Fibroblast of gingiva (primary cell): ENCODE measurements at regions not wholly inside any gene's neighbourhood (a gene's known extent, or its start where the extent isn't known, plus 50 kb on each side); places are given as distances from the start of the nearest gene placed in this dataset.

ENCODE experiments used
- DNase-seq: peaks from one replicate; pipeline ENCODE4 v3.0.0-alpha.2; 2011; ENCODE audit warnings: low read depth

DNA sequence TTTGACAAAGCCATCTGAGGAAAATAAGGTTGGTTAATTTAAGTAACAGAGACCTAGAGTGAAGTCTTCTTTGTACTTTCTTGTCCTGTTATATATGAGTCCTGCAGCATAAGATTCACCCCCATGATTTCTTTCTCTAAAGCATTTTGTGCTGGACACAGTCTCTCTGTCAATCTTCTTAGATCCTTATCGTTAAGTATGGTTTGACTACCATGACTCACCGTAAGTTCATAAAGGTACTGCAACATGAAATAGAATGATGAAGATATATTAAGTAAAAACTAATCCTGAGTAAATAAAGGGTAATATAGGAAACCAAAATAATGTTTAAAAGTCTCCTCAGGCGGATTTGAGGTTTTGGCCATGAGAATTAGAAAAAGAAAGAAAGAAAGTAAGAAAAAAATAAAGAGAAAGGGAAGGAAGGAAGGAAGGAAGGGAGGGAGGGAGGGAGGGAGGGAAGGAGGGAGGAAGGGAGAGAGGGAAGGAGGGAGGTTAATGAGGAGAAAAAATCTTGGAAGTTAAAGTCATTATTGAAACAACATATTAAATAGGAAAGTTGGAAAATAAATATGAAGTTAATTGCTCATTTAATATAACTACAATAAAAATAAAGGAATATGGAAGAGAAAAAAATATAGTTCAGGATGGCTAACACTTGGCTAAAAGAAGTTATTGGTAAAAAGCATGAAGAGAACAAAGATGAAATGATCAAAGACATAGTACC, 980.3 kb upstream of the CDH2 start:
- no peak for DNase-seq

DNA sequence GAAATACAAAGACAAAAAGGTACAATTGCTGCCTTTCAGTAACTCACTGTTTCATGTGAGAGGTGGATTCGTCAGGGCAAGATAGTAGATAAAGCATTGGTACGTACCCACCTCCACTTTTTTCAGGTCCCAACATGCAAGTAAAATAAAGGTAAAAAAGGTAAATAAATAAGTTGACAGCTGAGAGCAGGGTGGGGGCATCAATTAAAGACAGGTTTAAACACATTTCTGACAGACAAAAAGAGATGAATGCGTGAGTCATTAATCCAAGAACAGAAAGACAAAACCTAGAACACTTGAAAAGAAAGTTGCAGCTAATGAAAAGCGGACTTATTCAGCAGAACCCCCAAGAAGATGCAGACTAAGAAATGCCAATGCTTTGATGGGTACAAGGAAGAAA, 979.6 kb upstream of the CDH2 start:
- no peak for DNase-seq

DNA sequence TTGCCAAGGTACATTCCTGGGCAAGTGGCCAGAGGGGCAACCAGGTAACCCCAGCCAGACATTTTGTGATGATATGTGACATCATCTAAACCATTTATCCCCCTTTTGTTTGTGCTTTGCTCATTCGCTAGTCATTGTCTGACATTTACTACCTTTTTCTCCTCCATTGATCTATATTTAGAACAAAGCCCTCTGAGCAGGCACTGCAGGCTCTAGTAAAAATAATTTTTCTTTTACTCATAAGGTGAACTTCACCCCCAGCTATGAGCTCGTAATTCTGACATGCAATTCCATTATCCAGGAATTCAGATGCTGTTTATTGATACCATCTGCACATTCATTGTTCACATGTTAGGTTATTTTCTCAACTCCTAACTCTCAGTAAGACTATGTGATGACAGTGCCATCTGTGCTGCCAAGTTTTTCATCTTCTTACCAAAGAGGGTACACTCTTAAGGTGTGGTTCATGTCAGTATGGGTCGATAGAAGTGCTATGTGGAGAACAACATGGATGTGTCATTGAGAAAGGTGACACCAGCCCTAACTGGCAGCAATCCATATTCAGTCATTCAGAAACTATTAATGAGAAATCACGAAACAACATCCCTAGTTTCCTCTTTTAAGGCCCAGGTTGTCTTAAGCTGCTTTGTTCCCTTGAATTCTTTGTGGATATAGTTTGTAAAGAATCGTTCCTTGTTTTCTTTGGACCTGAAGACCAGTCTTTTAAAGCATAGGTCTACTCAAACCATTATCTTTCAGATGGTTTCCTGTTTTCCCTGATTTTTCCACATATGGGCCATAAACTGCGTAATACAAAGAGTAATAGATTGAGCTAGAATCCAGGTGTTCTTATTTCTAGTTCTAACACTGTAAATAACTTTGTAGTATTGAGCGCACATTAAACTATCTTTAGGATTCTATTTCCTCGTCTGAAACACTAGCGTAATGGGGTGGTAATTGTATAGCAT, 978.1 kb upstream of the CDH2 start:
- DNase-seq = peak; percentile 72

DNA sequence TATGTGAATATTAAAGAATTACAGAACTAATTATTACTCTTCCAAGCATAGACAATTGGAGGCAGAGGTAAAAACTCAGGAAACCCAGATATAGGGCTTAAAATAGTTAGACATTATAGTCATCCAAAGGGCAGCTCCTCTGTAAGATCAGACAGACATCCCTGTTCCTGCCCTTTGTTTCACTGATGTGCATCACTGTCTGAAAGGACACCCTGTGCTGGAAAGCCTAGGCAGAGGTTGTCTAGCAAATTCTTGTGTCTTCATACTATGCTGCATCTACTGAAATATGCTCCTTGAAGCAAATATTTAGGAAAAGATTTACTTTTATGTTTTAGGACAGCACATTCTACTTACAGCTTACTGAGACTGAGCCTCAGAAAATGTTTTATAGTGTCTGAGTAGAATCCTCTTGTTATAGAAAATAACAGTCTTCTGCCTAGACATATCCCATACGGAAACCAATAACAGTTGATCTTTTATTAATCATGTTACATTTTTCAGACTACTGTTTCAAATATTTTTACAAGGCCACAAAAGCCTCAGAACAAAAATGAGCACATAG, 977.3 kb upstream of the CDH2 start:
- peak; percentile 22 for DNase-seq

DNA sequence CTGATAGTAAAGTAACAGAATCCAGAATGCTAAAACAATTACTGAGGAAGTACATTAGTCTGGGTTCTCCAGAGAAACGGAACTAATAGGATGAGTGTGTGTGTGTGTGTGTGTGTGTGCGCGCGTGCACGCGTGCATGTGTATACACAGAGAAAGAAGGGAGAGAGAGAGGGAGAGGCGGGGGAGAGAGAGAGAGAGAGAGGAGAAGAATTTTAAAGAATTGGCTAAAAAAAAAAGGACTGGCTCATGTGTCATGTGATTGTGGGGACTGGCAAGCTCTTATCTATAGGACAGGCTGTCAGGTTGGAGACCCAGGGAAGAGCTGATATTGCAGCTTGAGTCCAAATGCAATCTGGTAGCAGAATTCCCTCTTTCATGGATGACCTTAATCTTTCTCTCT, 976.2 kb upstream of the CDH2 start:
- no peak for DNase-seq

DNA sequence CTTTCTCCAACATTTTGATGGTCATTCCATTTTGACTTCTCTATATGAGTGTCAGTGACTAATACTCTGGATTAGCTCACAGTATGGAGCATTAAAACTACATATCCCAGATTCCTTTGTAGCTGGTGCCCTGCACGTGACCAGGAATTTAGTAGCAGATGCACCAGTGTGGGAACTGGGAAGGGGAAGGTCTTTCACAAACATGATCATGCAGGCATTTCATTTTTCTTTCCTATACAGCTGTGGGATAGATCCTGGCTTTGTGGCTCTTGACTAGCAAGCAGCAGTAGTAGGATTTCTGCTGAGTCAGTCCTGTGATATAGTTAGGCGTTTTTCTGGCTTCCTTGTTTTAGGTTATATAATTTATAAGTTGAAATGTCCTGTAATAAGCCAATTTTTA, 971.0 kb upstream of the CDH2 start:
- peak; percentile 58 for DNase-seq

DNA sequence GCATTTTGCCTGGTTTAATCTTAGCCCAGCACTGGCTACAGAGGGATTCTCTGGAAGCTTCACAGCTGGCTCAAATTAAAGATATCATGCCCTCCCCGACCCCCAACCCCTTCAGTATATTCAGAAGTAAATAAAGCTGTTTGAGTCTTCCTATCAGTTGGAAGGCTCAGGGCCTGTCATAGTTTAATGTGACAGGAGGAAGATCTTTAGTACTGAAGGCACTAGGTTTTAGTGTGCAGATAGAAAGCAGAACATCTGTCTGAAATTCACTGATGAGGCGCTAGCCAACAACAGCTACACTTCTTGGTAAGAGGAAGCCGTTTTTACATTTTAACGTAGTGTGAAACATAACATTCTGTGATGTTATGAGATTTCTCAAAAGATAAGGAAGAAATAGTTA, 969.1 kb upstream of the CDH2 start:
- DNase-seq = no peak

DNA sequence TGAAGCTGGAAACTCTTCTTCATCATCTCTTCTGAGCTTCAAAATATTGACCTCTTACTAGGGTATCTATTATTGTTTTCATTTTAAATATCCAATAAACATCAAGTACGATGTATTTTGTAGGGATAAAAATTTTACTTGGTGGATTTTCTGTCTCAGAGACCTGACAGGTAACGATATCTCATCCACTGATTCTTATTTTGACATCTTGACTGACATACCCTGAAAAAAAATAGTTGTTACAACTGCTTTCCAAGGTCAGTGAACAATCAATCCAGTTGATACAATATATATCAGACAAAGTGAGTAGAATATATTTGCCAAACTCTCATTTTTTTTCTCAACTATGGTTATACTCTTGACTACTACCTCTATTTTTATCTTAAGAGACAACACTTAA, 963.7 kb upstream of the CDH2 start:
- DNase-seq = no peak

DNA sequence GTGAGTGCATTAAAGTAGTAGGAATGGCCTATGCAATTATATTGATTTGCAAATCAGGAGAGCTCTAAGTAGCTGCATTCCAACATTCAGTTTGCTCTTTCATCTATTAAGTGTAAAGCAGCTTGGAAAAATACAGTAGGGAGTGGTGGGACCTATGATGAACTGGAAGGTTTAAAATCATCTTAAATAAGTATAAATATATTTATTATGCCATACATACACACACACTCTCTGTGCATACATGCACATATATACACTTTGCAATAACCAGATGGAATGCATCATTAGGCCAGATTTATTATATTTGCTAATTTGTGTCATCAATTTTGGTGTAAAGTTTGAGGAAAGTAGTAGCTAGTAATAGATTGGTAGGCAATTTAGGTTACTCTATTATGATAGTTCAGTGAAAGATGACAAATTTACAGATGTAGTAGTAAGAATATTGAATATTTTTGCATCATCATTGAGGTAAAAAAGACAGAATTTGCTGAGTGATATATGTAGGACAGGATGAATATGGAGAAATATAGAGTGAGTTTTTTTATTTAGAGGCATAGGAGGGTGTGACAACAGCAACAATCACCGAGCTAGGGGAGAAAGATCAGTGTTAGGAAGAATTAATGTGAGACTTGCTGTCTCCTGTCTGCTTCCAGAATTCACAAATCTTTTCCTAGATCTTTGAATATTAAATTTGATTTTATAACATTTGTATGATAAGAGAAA, 961.0 kb upstream of the CDH2 start:
- no peak for DNase-seq

DNA sequence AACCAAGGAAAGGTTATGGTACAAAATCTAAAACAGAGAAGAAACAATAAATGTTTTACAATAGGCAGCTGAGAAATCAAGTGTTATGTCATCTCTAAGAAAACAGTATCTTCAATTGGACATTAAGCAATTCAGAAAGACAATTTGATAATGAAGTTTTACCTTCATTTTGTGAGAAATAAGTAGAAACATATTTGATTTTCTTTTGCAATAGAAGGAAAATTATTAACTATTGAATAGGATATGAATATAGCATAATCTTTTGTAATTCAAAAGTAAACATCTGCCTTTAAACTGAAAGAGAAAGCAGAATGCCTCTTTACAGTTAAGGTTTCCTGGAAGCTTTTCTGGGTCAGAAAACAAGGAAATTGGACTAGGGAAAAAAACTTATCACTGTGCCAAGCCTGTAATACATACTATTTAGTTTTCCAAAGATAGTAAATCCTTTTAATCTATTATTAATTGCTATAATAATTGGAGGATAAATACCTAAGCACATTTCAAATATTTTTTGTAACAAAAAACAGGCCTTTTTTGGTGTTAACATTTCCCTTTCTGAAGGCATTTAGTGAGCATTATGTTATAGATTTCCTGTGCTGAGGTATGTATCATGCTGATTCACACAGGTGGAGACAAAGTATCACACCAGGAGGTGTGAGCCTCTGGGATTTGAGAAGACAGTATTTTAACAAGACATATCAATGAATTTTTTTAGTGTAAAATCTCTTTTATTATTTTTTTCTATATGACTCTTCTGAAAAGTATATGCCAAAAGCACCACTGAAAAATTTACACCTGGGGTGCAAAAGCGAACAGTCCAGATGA, 947.0 kb upstream of the CDH2 start:
- no peak for DNase-seq

DNA sequence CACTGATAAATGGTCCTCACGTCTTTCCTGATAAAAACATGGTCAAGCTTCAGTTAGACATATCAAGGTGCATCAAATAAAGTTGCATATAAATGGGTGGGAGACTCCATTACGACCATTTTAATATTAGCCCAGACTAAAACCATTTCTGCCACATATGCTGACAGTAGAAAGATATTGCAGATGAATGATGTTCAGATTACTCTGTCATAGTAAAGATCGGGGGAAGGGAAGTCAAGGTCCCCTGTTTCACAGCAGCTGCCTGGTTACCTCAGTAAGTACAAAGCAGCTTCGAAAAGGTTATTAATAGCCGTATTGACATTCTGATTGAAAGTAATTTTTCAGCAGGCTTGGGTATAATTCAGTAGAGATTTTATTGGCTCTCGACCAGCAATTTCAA, 927.7 kb upstream of the CDH2 start:
- DNase-seq = no peak

DNA sequence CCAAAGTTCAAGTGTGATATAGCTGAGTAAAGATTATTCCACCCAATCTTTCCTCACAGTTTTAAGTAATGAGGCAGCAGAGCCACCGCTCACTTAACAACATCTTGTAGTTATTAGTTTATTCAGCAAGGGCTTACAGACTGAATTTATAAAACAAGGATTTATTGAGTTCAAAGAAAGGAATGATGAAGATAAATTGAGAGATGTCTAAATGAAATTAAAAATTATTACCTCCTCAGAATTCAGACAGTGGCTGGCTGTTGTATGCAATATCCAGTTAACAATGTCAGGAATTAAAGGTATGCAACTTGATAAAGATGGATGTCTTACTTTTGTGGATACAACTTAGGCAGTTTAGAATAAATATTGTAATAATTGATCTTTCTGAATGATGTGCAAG, 927.3 kb upstream of the CDH2 start:
- DNase-seq = no peak

DNA sequence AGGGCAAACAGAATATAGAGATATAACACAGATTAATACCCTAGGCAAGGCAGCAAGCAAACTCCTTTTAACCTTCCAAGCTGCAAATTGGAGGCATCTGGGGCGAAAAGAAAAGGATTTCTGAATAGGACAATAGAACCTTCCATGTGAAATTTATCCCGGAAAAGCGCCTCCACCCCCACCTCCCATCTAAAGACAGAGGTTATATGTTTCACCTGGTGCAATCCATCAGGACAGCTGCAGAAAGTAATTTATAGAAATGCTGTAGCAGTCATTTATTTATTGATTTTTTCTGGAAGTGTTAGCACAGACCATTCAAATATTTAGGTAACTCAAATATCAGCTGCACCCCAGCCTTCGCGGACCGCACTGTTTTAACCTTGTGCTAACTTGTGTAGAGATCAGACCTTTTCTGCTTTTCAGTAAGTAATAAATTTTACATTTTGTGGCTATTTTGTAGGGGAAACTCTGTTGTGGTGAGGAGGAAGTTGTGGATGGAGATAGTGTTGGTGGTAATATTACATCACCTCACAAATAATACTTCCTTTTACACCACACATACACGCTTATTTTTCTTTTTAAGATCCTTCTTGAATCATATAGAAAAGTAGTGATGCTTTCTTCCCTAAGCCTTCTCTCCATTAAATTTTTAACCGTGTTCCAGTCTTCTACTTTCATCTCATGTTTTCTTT, 919.3 kb upstream of the CDH2 start:
- no peak for DNase-seq

DNA sequence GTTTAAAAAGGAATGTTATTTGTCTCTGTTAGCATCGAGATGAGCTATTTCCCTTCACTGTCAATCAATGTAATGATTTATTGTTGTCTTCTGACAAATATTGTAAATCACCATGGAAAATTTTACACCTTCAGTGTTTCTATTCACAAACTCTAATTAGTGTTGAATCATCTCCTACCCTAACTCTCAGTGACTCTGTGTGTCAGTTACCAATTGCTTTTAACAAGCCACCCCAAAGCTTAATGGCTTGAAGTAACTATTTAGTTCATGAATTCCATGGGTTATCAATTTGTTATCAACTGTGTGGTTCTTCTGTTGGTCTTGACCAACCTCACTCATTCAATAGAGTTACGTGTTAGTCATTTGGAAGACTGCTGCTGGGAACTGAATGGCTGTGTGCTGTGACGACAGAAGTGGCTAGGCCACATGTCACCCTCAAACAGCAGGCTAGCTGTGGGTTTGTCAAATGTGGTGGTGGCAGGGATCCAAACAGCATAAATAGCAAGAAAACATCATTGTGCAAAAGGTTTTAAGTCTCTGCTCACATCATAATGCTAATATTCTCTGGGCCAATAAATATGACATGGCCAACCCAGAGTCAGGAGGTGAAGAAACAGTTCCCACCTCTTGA, 910.8 kb upstream of the CDH2 start:
- DNase-seq = no peak

DNA sequence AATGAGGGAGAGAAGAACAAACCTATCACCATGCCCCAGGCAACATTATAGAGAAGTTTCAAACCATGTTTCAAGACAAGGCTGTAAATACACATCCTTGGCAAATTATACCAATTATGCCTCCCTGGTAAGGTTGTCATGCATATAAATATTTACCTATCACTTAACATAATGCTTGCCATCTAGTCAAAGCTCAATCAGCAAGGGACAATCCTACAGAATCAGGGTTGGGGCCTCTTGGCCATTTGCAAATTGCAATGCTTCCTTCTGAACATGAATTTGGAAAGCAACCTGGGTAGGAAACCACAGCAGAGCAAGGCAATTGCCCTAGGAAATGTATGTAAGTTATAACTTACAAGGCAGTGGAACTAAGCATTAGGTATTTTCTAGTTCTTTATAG, 907.2 kb upstream of the CDH2 start:
- no peak for DNase-seq

DNA sequence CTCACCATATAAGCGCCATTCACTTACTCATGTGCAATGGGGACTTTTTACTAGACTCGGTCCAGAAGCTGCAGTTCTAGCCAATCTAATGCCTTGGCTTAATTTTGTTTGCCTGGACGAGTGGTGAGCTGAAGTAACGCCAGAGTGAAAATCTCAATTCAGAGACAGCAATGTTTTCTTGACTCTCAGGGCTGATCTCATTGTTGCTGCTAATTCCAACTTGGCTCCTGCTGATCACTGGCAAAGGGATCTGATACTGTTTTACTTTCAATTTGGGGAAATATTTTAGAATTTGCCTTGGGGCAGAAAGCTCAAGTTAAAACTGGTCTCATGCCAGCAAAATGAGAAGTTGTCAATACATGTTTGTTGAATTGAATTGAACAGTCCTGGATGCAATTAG, 906.6 kb upstream of the CDH2 start:
- peak; percentile 42 for DNase-seq

DNA sequence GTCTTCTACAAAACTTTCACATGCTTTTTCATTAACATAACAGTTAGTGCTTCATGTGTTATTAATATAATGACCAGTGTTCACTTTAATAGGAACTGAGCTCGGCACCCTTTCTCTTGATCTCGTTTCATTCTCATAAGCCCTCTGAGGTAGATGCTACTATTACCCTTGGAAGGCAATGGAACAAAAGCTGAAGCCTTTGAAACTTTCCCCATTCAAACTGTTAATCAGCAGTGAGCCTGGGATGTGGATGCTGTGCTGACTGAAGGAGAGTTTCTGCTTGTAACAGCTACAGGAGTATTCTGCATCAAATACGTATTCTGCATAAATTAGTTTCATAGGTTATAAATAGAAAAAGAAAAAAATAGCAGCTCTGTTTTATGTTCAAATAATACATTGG, 904.0 kb upstream of the CDH2 start:
- no peak for DNase-seq

DNA sequence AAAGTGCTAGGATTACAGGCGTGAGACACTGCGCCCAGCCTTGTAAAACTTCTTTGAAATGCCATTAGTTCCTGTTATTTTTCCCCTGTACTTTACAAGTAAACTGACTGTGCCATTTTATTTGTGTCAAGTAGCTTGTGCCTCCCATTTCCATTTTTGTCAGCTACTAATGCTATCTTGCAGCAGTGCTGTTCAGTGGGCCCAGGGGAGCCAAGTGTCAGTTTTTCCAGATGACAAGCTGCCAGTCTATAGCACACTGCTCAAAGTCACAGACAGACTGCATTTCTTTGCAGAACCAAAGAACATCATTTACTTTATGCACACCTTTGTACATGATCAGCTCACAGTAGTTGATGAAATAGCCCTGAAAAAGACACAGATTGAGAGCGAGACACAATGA, 901.3 kb upstream of the CDH2 start:
- DNase-seq = no peak

DNA sequence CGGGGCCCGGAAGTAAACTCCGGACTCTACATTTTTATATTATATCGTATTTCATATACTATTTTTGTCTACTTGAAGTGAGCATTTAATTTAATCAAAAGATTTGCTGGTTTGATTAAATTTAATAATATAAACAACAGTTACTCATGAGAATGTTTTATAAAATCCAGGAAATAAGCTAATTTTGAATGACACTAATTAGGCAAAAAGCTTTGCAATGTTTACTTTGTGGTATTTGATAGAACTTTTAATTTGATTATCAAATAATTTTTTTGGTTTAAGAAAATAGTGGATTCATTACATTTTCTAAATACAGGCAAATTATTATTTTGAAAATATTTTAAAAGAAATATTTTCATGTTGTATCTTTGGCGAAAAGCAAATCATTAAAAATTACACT, 900.4 kb upstream of the CDH2 start:
- no peak for DNase-seq

DNA sequence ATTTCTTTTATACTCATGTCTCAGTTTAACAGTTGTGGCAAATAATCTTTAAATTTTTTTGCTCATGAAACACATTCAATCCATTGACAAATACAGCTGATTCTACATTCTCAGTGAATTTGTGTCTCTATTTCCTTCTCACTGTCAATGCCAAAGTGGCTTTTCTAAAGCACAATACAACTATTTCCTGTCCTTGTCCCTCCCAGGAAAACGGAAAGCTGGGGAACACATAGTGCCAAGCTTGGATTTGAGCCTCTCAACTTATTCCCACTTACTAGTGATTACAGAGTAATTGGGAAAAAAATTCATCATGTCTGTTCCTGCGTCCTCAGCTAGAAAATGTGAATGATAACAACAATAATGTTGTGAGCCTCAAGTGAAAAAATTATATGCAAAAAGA, 899.7 kb upstream of the CDH2 start:
- DNase-seq = no peak

DNA sequence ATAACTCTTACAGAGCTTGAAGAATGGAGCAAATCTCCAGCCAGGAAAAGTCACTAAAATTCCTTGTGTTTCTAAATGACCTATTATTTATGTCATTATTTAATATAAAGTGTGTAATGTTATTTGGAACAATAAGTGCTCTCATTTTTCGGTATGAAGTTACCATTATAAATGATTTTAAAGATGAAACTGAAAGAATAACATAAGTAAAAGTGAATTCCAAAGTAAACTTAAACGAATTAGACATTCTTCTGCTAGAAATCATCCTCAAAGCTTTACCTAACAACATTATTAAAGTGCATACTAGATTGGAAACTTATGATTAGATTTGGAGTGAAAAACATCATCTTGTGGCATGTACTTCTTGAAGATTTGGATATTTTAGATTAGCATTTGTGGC, 897.2 kb upstream of the CDH2 start:
- no peak for DNase-seq
